A204.1 (cell line): ENCODE measurements at regions not wholly inside any gene's neighbourhood (a gene's known extent, or its start where the extent isn't known, plus 50 kb on each side); places are given as distances from the start of the nearest gene placed in this dataset.

Experiments used
- FAIRE-seq: peaks from 2 replicates; lab custom pipeline; 2012; peaks lifted over from hg19 to GRCh38; lab: Jason Lieb, UNC

- no peak for FAIRE-seq
Measured at GRCh38 chr20:41951615-41952014, 333.4 kb upstream of the CHD6 start.

- FAIRE-seq: no peak
Measured at GRCh38 chr20:41939659-41940058, 321.5 kb upstream of the CHD6 start.

GRCh38 chr20:41938353-41938752, 320.2 kb upstream of the CHD6 start:
- FAIRE-seq: no peak

GRCh38 chr20:41935259-41935791, 317.1 kb upstream of the CHD6 start:
- FAIRE-seq: no peak

GRCh38 chr20:41932431-41932830, 314.3 kb upstream of the CHD6 start:
- FAIRE-seq: no peak

GRCh38 chr20:41927655-41928054, 309.5 kb upstream of the CHD6 start:
- FAIRE-seq: no peak

- FAIRE-seq: no peak
Measured at GRCh38 chr20:41927189-41927588, 309.0 kb upstream of the CHD6 start.

GRCh38 chr20:41925476-41925875, 307.3 kb upstream of the CHD6 start:
- FAIRE-seq: no peak

- FAIRE-seq: no peak
Measured at GRCh38 chr20:41923624-41924023, 305.4 kb upstream of the CHD6 start.

GRCh38 chr20:41913146-41913545, 295.0 kb upstream of the CHD6 start:
- FAIRE-seq: no peak

- no peak for FAIRE-seq
Measured at GRCh38 chr20:41910558-41910957, 292.4 kb upstream of the CHD6 start.

GRCh38 chr20:41905199-41905598, 287.0 kb upstream of the CHD6 start:
- no peak for FAIRE-seq

- no peak for FAIRE-seq
Measured at GRCh38 chr20:41903586-41903985, 285.4 kb upstream of the CHD6 start.

- FAIRE-seq: no peak
Measured at GRCh38 chr20:41902346-41902745, 284.2 kb upstream of the CHD6 start.

GRCh38 chr20:41900201-41900691, 282.1 kb upstream of the CHD6 start:
- FAIRE-seq: no peak

- FAIRE-seq: no peak
Measured at GRCh38 chr20:41897708-41898107, 279.5 kb upstream of the CHD6 start.

- FAIRE-seq: no peak
Measured at GRCh38 chr20:41895241-41896032, 277.3 kb upstream of the CHD6 start.

GRCh38 chr20:41894255-41894963, 276.2 kb upstream of the CHD6 start:
- no peak for FAIRE-seq

- no peak for FAIRE-seq
Measured at GRCh38 chr20:41892031-41892430, 273.9 kb upstream of the CHD6 start.

- FAIRE-seq: no peak
Measured at GRCh38 chr20:41889844-41890224, 271.7 kb upstream of the CHD6 start.

- FAIRE-seq: no peak
Measured at GRCh38 chr20:41889126-41889843, 271.1 kb upstream of the CHD6 start.

GRCh38 chr20:41888434-41888833, 270.3 kb upstream of the CHD6 start:
- no peak for FAIRE-seq

- no peak for FAIRE-seq
Measured at GRCh38 chr20:41887500-41887899, 269.3 kb upstream of the CHD6 start.
